Stimulated activated CD8-positive, alpha-beta memory T cell treated with anti-CD3 and anti-CD28 coated beads, Interleukin-15, amount 100 ng/mL, for 1 hour (primary cell): ENCODE measurements at regions not wholly inside any gene's neighbourhood (a gene's known extent, or its start where the extent isn't known, plus 50 kb on each side); places are given as distances from the start of the nearest gene placed in this dataset.

ENCODE experiments used
- DNase-seq: peaks from one replicate; pipeline ENCODE4 v3.0.0-alpha.2; 2020; ENCODE audit warnings: low read depth

GRCh38 chr21:33155422-33155821 is 74.3 kb upstream of the IFNAR2 start:
- DNase-seq: no peak

DNA sequence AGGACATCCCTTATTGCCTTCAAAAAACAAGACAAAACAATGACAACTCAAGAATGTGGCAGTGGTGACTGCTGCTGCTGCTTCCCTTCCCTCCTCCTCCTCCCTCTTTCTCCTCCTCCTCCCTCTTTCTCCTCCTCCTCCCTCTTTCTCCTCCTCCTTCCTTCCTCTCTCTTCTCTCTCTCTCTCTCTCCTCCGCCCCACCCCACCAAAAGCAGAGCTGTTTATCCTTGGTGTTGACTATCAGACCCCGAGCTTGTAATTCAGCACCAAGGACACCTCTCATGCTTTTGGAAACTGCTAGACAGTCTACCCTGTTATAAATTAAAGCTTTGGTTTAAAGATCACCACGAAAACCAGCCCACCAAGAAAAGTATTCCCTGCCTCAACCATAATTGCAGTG is 72.4 kb upstream of the IFNAR2 start:
- DNase-seq: no peak

DNA sequence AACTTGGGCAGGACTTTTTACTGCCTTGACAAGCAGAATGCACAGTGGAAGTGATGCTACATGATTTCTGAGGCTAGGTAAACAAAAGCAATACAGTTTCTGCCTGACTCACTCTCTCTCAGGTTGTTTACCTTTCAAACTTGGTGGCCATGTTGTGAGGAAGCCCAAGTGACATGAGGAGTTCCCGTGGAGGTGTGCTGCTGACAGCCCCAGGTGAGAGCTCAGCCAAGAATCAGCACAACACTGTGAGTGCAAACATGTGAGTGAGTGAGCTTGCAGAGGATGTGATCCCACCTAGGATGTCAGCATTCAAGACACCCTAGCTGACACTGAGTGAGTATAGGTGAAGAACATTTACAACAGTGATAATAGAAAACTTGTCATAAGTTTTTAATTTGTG is 71.1 kb upstream of the IFNAR2 start:
- no peak for DNase-seq

- no peak for DNase-seq
Observed at GRCh38 chr21:33162436-33162951, 67.2 kb upstream of the IFNAR2 start.

GRCh38 chr21:33168886-33169285 is 60.9 kb upstream of the IFNAR2 start:
- no peak for DNase-seq

GRCh38 chr21:33169359-33169758 is 60.4 kb upstream of the IFNAR2 start:
- no peak for DNase-seq

- DNase-seq: no peak
Observed at GRCh38 chr21:33171616-33172169, 58.0 kb upstream of the IFNAR2 start.

- no peak for DNase-seq
Observed at GRCh38 chr21:33174756-33175155, 55.0 kb upstream of the IFNAR2 start.
